GM12872 (cell line): ENCODE measurements at regions not wholly inside any gene's neighbourhood (a gene's known extent, or its start where the extent isn't known, plus 50 kb on each side); places are given as distances from the start of the nearest gene placed in this dataset.
A peak's percentile ranks its signal among the peaks of the same experiment; 100 is the strongest.

Experiments
- TF ChIP-seq, protein P1 (sequence below): IDR thresholded peaks from 3 replicates; pipeline ENCODE4 v1.5.1; 2011; ENCODE audit warnings: low read depth, mild to moderate bottlenecking, low read length, moderate library complexity; ENCODE audit not compliant: insufficient read depth

DNA sequence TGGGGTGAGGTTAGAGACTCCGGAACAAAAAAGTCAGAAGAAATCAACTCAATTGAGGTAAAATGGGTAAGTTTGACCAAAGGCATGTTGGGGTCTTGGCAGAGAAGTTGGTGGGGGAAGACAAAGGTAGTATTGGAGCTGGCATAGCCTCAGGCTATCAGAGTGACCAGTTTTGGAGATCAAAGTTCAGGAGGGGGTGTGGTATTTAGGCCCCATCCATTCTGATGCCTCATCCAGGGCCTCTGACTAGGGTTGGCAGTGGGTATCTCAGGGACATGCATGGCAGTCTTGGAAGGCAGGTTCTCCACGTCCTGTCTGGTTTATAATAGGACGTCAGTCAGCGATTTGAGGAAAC is 73.2 kb upstream of the TRABD2B start:
- TF ChIP-seq, protein P1, sequence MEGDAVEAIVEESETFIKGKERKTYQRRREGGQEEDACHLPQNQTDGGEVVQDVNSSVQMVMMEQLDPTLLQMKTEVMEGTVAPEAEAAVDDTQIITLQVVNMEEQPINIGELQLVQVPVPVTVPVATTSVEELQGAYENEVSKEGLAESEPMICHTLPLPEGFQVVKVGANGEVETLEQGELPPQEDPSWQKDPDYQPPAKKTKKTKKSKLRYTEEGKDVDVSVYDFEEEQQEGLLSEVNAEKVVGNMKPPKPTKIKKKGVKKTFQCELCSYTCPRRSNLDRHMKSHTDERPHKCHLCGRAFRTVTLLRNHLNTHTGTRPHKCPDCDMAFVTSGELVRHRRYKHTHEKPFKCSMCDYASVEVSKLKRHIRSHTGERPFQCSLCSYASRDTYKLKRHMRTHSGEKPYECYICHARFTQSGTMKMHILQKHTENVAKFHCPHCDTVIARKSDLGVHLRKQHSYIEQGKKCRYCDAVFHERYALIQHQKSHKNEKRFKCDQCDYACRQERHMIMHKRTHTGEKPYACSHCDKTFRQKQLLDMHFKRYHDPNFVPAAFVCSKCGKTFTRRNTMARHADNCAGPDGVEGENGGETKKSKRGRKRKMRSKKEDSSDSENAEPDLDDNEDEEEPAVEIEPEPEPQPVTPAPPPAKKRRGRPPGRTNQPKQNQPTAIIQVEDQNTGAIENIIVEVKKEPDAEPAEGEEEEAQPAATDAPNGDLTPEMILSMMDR: no peak

DNA sequence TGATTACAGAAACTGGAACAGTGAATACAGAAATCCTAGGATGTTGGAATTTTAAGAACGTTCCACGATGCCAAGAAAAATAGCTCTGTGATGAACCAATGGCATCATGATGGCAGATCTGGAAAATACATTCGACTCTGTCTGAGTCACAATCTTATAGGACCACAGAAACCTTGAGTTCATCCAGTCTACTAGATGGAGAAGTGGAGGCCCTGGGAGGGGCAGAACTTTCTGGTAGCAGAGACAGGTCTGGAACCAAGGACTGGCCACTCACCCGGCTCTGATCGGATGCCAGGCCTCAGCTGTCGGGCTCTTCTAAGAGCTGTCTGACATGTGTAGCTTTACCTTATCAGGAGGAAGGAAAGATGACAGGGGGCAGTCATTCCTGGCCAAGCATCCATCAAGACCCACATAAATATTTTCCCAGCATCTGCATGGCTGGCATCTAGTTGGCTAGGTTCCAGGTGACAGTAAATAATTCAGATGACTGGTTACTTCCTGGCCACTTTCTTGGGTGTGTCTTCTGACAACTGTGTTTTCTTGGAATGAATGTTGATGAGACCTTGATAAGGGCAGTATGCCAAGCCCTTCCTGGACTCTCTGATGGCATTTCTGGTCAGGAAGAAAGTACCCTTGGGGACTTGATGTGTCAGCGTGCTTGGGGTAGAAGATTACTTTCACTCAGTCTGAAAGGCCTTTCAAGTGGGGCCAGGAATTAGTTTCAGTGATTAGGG is 72.6 kb upstream of the TRABD2B start:
- TF ChIP-seq, protein P1: no peak

DNA sequence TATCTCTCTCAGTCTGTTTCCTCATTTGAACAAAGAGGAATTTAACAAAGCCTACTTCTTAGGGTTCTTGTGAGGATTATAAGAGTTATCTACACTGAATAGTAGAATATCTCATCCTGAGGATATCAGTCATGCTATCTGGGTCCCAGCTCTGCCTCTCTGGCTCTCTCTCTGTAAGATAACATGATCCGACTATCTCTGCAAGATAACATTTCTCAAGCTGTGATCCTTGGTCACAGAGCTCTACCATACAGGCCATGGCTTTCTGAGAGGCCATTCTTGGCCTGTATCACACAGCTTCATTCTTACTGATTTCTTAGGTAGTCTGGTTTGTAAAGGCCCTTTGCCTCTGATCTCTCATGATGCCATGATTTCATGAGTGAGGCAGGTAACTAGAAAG is 71.0 kb upstream of the TRABD2B start:
- TF ChIP-seq, protein P1: no peak

DNA sequence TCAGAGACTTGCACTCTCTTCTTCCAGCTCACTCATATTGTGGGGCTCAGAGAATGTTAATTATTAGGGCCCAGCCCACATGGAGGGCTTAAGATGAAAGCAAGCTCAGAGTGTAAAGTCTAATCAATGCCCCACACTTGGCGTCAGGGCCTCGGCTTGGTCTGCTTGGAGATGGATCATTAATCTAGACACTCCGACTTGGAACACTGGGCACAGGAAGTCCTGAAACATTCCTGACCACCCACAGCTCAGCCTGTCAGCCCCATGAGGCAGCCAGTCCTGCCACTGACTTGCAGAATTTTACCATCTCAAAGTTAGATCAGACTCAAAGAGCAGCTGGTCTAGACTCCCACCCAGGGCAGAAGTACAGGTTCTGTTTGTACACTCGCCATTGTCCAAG is 69.8 kb upstream of the TRABD2B start:
- TF ChIP-seq, protein P1: no peak

DNA sequence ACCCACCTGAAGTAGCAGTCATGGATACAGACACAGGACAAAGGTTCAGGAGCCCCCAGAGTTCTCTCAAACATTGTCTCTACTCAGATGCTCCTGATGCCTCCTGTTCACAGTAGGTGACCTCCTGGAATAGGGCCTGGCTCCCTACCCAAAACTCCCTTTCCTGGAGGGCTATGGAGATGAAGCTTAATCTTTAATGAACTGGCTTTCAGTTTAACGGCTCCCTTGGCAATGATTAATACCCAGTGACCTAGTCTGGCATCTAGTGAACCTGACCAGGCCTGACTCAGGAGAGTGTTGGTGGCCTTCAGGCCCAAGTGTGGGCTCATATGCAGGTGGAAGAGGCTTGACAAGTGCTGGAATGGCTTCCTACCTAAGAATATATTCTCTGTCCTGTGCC is 65.2 kb upstream of the TRABD2B start:
- TF ChIP-seq, protein P1: no peak

DNA sequence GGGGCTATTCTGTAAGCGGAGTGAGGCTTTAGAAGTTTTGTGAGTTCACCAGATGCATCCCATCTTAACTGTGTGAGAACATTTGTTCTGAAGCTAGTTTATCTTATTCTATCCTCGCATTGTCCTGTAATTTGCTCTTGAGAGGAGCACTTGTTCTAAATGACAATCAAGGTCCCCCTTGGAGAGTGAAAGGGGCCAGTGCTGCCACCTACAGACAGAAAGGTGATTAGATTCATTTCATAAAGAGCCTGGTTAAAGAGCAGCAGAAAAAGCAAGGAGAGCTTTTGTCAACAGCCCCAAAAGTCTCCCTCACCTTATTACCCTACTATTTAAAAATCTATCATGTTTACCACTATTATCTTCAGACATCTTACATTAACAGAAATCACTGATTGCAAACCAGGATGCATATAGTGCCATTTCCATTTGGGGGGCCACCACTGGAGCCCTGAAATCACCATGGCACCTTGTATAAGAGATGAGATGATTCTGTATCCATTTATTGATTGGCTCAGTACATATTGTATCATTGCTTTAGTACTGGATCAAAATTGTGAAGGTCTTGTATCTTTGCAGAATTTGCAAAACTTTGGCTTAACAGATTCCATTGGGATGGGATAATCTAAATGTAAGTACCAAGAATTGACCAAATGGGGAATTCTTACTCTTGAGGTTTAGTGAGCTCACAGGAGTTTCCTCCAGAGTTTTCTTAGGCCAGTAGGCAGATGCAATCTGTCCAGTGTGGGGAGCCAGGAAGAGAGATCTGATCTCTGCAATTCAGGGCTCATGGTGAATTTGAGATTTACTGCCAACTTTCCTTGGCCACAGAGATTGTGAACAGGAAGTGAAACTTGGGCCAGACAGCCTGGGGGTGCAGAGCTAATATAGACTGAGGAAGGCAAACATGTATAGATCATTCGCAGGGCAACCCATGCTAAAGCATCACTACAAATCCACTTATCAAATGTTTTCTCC is 64.3 kb upstream of the TRABD2B start:
- TF ChIP-seq, protein P1: peak; percentile 61

DNA sequence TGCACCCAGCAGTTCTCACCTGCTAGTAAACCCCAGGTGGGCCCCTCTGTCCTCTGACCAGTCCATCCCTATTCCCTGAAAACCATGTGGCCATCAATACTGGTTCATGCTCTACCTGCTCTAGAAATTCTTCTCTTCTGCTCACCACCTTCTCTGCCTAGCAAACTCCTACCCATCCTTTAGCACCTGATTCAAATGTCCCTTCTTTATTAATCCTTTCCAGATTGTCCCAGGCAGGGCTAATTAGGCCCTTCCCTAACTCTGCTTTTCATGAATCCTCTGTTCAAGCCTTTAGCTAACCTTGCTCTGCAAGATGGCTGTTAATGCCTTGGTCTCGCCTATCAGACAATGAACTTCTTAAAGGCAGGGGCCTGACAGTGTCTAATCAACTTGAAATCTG is 62.1 kb upstream of the TRABD2B start:
- TF ChIP-seq, protein P1: no peak
